ENCODE measurements at regions not wholly inside any gene's neighbourhood (a gene's known extent, or its start where the extent isn't known, plus 50 kb on each side); places are given as distances from the start of the nearest gene placed in this dataset.

GRCh38 chr12:97387844-97388243, 74.8 kb upstream of the RMST start:
- no peaks in the 10 kb centered on the region for H3K9me2 ChIP-seq (ENCODE audit: insufficient read depth)
- no peaks in the 10 kb centered on the region for H3K4me1 ChIP-seq (replicated peaks; ENCODE audit: insufficient read depth)
- H4K20me1 ChIP-seq (ENCODE audit: insufficient read depth): no peaks in the 10 kb centered on the region
- H2AFZ ChIP-seq: no peak overlapping the region
- no peak for TF ChIP-seq EZH2 (IDR thresholded peaks at IDR 0.05; ENCODE audit: low read depth)
- no peak for TF ChIP-seq CTCF (conservative IDR thresholded peaks at IDR 0.05)
- ChIA-PET POLR2A (ENCODE audit: unreplicated experiment) (interaction anchor here (0.6 kb wide), 1 partner anchor 35 kb away, joined by 5 read pairs; no protein-coding TSS in a partner anchor), CTCF (no interaction called here)
- DNase-seq: no peak
- no peaks in the 10 kb centered on the region; the same call in 1 of the 2 replicates for H3K27me3 ChIP-seq (ENCODE audit: insufficient read depth, low read depth)
- H3K4me3 ChIP-seq: no peak overlapping the region
- H3K4me2 ChIP-seq: no peak overlapping the region
- no peaks in the 10 kb centered on the region for H3F3A ChIP-seq (ENCODE audit: insufficient read depth, low read depth)
- no peaks in the 10 kb centered on the region for H3K9me3 ChIP-seq (ENCODE audit: insufficient read depth, low read depth)
- intact Hi-C loops (cut with micrococcal nuclease; ENCODE audit: unreplicated experiment): no loop called here
- BruUV-seq (replicated peaks): no TSS peak
- no peaks in the 10 kb centered on the region for H3K79me2 ChIP-seq (ENCODE audit: low read depth)
- H3K36me3 ChIP-seq (ENCODE audit: low read depth): no peaks in the 10 kb centered on the region
- no peak overlapping the region for H3K27ac ChIP-seq

GRCh38 chr12:97394657-97395056, 67.9 kb upstream of the RMST start:
- Histone ChIP-seq H3K79me2 (ENCODE audit: low read depth) (no peaks in the 10 kb centered on the region), H3K4me1 (replicated peaks; ENCODE audit: insufficient read depth) (no peaks in the 10 kb centered on the region), H3F3A (ENCODE audit: insufficient read depth, low read depth) (no peaks in the 10 kb centered on the region), H2AFZ (no peak overlapping the region), H3K4me2 (no peak overlapping the region), H3K9me3 (ENCODE audit: insufficient read depth, low read depth) (no peaks in the 10 kb centered on the region), H3K27me3 (ENCODE audit: insufficient read depth, low read depth) (peaks cover 7% of the 10 kb centered on the region; the same call in 1 of the 2 replicates), H3K36me3 (ENCODE audit: low read depth) (no peaks in the 10 kb centered on the region), H3K27ac (no peak overlapping the region), H4K20me1 (ENCODE audit: insufficient read depth) (no peaks in the 10 kb centered on the region), H3K4me3 (no peak overlapping the region), H3K9me2 (ENCODE audit: insufficient read depth) (no peaks in the 10 kb centered on the region)
- CTCF ChIA-PET: no interaction called here
- intact Hi-C loops (cut with micrococcal nuclease; ENCODE audit: unreplicated experiment): no loop called here
- BruUV-seq (replicated peaks): no TSS peak
- no peak for DNase-seq
- POLR2A ChIA-PET (ENCODE audit: unreplicated experiment): no interaction called here
- TF ChIP-seq EZH2 (IDR thresholded peaks at IDR 0.05; ENCODE audit: low read depth) (no peak), CTCF (conservative IDR thresholded peaks at IDR 0.05) (no peak)

- Histone ChIP-seq H3K27ac (no peak overlapping the region), H2AFZ (no peak overlapping the region), H3K4me3 (no peak overlapping the region), H3F3A (ENCODE audit: insufficient read depth, low read depth) (no peaks in the 10 kb centered on the region), H3K36me3 (ENCODE audit: low read depth) (no peaks in the 10 kb centered on the region), H3K79me2 (ENCODE audit: low read depth) (no peaks in the 10 kb centered on the region), H4K20me1 (ENCODE audit: insufficient read depth) (no peaks in the 10 kb centered on the region), H3K9me3 (ENCODE audit: insufficient read depth, low read depth) (no peaks in the 10 kb centered on the region), H3K4me2 (no peak overlapping the region), H3K4me1 (replicated peaks; ENCODE audit: insufficient read depth) (no peaks in the 10 kb centered on the region), H3K27me3 (ENCODE audit: insufficient read depth, low read depth) (peaks cover 7% of the 10 kb centered on the region; the same call in 1 of the 2 replicates), H3K9me2 (ENCODE audit: insufficient read depth) (no peaks in the 10 kb centered on the region)
- POLR2A ChIA-PET (ENCODE audit: unreplicated experiment): no interaction called here
- DNase-seq: no peak
- intact Hi-C loops (cut with micrococcal nuclease; ENCODE audit: unreplicated experiment): no loop called here
- no TSS peak for BruUV-seq (replicated peaks)
- CTCF ChIA-PET: no interaction called here
- TF ChIP-seq EZH2 (IDR thresholded peaks at IDR 0.05; ENCODE audit: low read depth) (no peak), CTCF (conservative IDR thresholded peaks at IDR 0.05) (no peak)
These were observed 65.6 kb upstream of the RMST start for GRCh38 chr12:97397008-97397407.
